ENCODE measurements at regions not wholly inside any gene's neighbourhood (a gene's known extent, or its start where the extent isn't known, plus 50 kb on each side); places are given as distances from the start of the nearest gene placed in this dataset.

GRCh38 chr22:27541836-27542235, 259.7 kb downstream of the MN1 start:
- CTCF ChIA-PET = no interaction called here
- no peaks in the 10 kb centered on the region for H3K9me3 ChIP-seq (ENCODE audit: control extremely low read depth in 1 of 3, control insufficient read depth in 2 of 3, insufficient read depth in 1 of 3, low read length in 2 of 3)
- Mint-ChIP-seq H3K27me3 (peaks cover 5% of the 10 kb centered on the region), H3K4me1 (no peaks in the 10 kb centered on the region), H3K27ac (no peak overlapping the region), H3K9me3 (ENCODE audit: insufficient read depth) (no peaks in the 10 kb centered on the region), H3K4me3 (no peak overlapping the region)
- H3K79me2 ChIP-seq (ENCODE audit: control insufficient read depth, insufficient read depth, low read length) = no peaks in the 10 kb centered on the region
- H3K27ac ChIP-seq (ENCODE audit: low read length in 2 of 2) = no peak overlapping the region
- H2AFZ ChIP-seq (ENCODE audit: insufficient read depth, low read depth, low read length, poor library complexity, severe bottlenecking) = no peak overlapping the region
- ATAC-seq (ENCODE audit: low read depth) = no peak
- intact Hi-C loops (cut with micrococcal nuclease) = no loop called here
- H4K20me1 ChIP-seq (ENCODE audit: control insufficient read depth, insufficient read depth, low read length, poor library complexity, severe bottlenecking) = no peaks in the 10 kb centered on the region
- no peaks in the 10 kb centered on the region for H3K4me1 ChIP-seq (ENCODE audit: control insufficient read depth in 2 of 2, insufficient read depth in 2 of 2, low read length in 2 of 2)
- H3K4me2 ChIP-seq (replicated peaks; ENCODE audit: low read depth, low read length, poor library complexity, severe bottlenecking) = no peak overlapping the region
- POLR2A ChIA-PET = no interaction called here
- H3K9ac ChIP-seq (ENCODE audit: low read length) = no peak overlapping the region
- no peaks in the 10 kb centered on the region for H3K27me3 ChIP-seq (replicated peaks in 1 of 4; ENCODE audit: control extremely low read depth in 1 of 4, control insufficient read depth in 3 of 4, insufficient read depth in 4 of 4, low read length in 3 of 4)
- WGBS (ENCODE audit: insufficient coverage) = 96% methylated on average over 13 of the region's 14 CpGs
- DNase-seq = no peak
- no peak overlapping the region for H3K4me3 ChIP-seq (ENCODE audit: control extremely low read depth in 1 of 5, extremely low read depth in 1 of 5, insufficient read depth in 1 of 5, low read depth in 2 of 5, low read length in 4 of 5)
- no peak for TF ChIP-seq EZH2 (IDR thresholded peaks at IDR 0.05; ENCODE audit: borderline replicate concordance, insufficient read depth, low read depth, low read length, poor library complexity, severe bottlenecking)
- no peak for TF ChIP-seq CTCF (IDR thresholded peaks at IDR 0.05)
- H3K36me3 ChIP-seq (replicated peaks in 1 of 2; ENCODE audit: control extremely low read depth in 1 of 2, control insufficient read depth in 1 of 2, extremely low read depth in 1 of 2, insufficient read depth in 2 of 2, low read length in 1 of 2) = no peaks in the 10 kb centered on the region

- Histone ChIP-seq H3K27me3 (replicated peaks in 1 of 4; ENCODE audit: control extremely low read depth in 1 of 4, control insufficient read depth in 3 of 4, insufficient read depth in 4 of 4, low read length in 3 of 4) (no peaks in the 10 kb centered on the region), H3K9me3 (ENCODE audit: control extremely low read depth in 1 of 3, control insufficient read depth in 2 of 3, insufficient read depth in 1 of 3, low read length in 2 of 3) (no peaks in the 10 kb centered on the region), H3K27ac (ENCODE audit: low read length in 2 of 2) (no peak overlapping the region), H3K79me2 (ENCODE audit: control insufficient read depth, insufficient read depth, low read length) (no peaks in the 10 kb centered on the region), H3K36me3 (replicated peaks in 1 of 2; ENCODE audit: control extremely low read depth in 1 of 2, control insufficient read depth in 1 of 2, extremely low read depth in 1 of 2, insufficient read depth in 2 of 2, low read length in 1 of 2) (no peaks in the 10 kb centered on the region), H3K4me1 (ENCODE audit: control insufficient read depth in 2 of 2, insufficient read depth in 2 of 2, low read length in 2 of 2) (no peaks in the 10 kb centered on the region), H4K20me1 (ENCODE audit: control insufficient read depth, insufficient read depth, low read length, poor library complexity, severe bottlenecking) (no peaks in the 10 kb centered on the region), H3K9ac (ENCODE audit: low read length) (no peak overlapping the region), H2AFZ (ENCODE audit: insufficient read depth, low read depth, low read length, poor library complexity, severe bottlenecking) (no peak overlapping the region), H3K4me2 (replicated peaks; ENCODE audit: low read depth, low read length, poor library complexity, severe bottlenecking) (no peak overlapping the region), H3K4me3 (ENCODE audit: control extremely low read depth in 1 of 5, extremely low read depth in 1 of 5, insufficient read depth in 1 of 5, low read depth in 2 of 5, low read length in 4 of 5) (no peak overlapping the region)
- ChIA-PET POLR2A (no interaction called here), CTCF (no interaction called here)
- H3K27me3 Mint-ChIP-seq = peaks cover 5% of the 10 kb centered on the region
- TF ChIP-seq EZH2 (IDR thresholded peaks at IDR 0.05; ENCODE audit: borderline replicate concordance, insufficient read depth, low read depth, low read length, poor library complexity, severe bottlenecking) (no peak), CTCF (IDR thresholded peaks at IDR 0.05) (no peak)
- no peak overlapping the region for H3K4me3 Mint-ChIP-seq
- intact Hi-C loops (cut with micrococcal nuclease) = no loop called here
- no peak for DNase-seq
- H3K9me3 Mint-ChIP-seq (ENCODE audit: insufficient read depth) = no peaks in the 10 kb centered on the region
- 39% methylated on average over 5 of the region's 6 CpGs for WGBS (ENCODE audit: insufficient coverage)
- ATAC-seq (ENCODE audit: low read depth) = no peak
- no peak overlapping the region for H3K27ac Mint-ChIP-seq
- H3K4me1 Mint-ChIP-seq = no peaks in the 10 kb centered on the region
Observed at GRCh38 chr22:27542602-27543001, 259.0 kb downstream of the MN1 start.
